GM20000 (cell line): ENCODE measurements at regions not wholly inside any gene's neighbourhood (a gene's known extent, or its start where the extent isn't known, plus 50 kb on each side); places are given as distances from the start of the nearest gene placed in this dataset.

ENCODE experiments used
- DNase-seq: peaks from one replicate; pipeline ENCODE4 v3.0.0; 2012; ENCODE audit warnings: low spot score
- CTCF ChIP-seq: IDR thresholded peaks from 2 replicates; pipeline ENCODE4 v1.5.1; 2012; ENCODE audit warnings: mild to moderate bottlenecking, control low read depth; ENCODE audit errors: extremely low read depth, missing control alignments

GRCh38 chr4:104404361-104404760 lies 90.3 kb downstream of the CXXC4 start:
- DNase-seq = no peak

GRCh38 chr4:104395168-104395614 lies 99.5 kb downstream of the CXXC4 start:
- no peak for TF ChIP-seq CTCF
- no peak for DNase-seq

More at GRCh38 chr4:104404361-104404760, 90.3 kb downstream of the CXXC4 start:
- no peak for TF ChIP-seq CTCF

- no peak for TF ChIP-seq CTCF
- DNase-seq = no peak
Measured at GRCh38 chr4:104394406-104395167, 100.1 kb downstream of the CXXC4 start.

- no peak for DNase-seq
Measured at GRCh38 chr4:104393655-104394324, 100.9 kb downstream of the CXXC4 start.

GRCh38 chr4:104385713-104386112 lies 109.0 kb downstream of the CXXC4 start:
- TF ChIP-seq CTCF = no peak
- no peak for DNase-seq

More at GRCh38 chr4:104393655-104394324, 100.9 kb downstream of the CXXC4 start:
- no peak for TF ChIP-seq CTCF

- DNase-seq = no peak
- no peak for TF ChIP-seq CTCF
Measured at GRCh38 chr4:104382961-104383360, 111.7 kb downstream of the CXXC4 start.

- no peak for DNase-seq
- TF ChIP-seq CTCF = no peak
Measured at GRCh38 chr4:104381729-104382128, 113.0 kb downstream of the CXXC4 start.
